Tibial nerve (tissue), 4 donors: ENCODE measurements at regions not wholly inside any gene's neighbourhood (a gene's known extent, or its start where the extent isn't known, plus 50 kb on each side); places are given as distances from the start of the nearest gene placed in this dataset.

Experiments used
- CTCF ChIP-seq, 5 experiments: fragments of 200-600 bp in 3 of 5; fragments of 450-650 bp in 2 of 5; sonication (generic) in 3 of 5; IDR thresholded peaks; one replicate each; pipeline ENCODE4 v1.5.1; 2016 to 2019; ENCODE audit warnings: antibody characterized with exemption in 5 of 5, mild to moderate bottlenecking in 3 of 5, moderate library complexity in 2 of 5
- EP300 ChIP-seq, 2 donors: sonication (generic); formaldehyde crosslinking; IDR thresholded peaks; one replicate each; pipeline ENCODE4 v1.6.1; 2017; ENCODE audit warnings: antibody characterized with exemption in 2 of 2, mild to moderate bottlenecking in 1 of 2

GRCh38 chr13:72504131-72504841 lies 223.1 kb downstream of the MZT1 start:
- TF ChIP-seq CTCF (IDR thresholded peaks at IDR 0.05) (no peak), EP300 (IDR thresholded peaks at IDR 0.05) (no peak)
